Gastroesophageal sphincter (tissue), 4 donors: ENCODE measurements at regions not wholly inside any gene's neighbourhood (a gene's known extent, or its start where the extent isn't known, plus 50 kb on each side); places are given as distances from the start of the nearest gene placed in this dataset.
"Not testable (repeated sequence)": the region's sequence is repeated elsewhere in the genome, so short reads cannot be mapped to it uniquely, and the experiment has no call there.

Source experiments
- ATAC-seq: fragments of 150-250 bp; one replicate; pipeline ENCODE4 v1.9.1; 2016; ENCODE audit warnings: mild to moderate bottlenecking, moderate library complexity
- H3K27ac ChIP-seq, 4 donors: fragments of 200-600 bp; sonication (generic) in 3 of 4; 1 replicate in 3 of 4; 2 replicates in 1 of 4; pipeline ENCODE4 v1.5.1; 2016 to 2019
- H3K27me3 ChIP-seq: fragments of 200-600 bp; sonication (generic); one replicate; pipeline ENCODE4 v1.5.1; 2019
- H3K36me3 ChIP-seq, 2 donors: fragments of 200-600 bp; sonication (generic); one replicate each; pipeline ENCODE4 v1.5.1; 2019; ENCODE audit warnings: control low read depth in 1 of 2
- H3K4me1 ChIP-seq, 3 donors: fragments of 200-600 bp; sonication (generic); 1 replicate in 2 of 3; 2 replicates in 1 of 3; pipeline ENCODE4 v1.5.1; 2016 to 2019; ENCODE audit warnings: control low read depth in 2 of 3
- H3K4me3 ChIP-seq, 2 donors: fragments of 200-600 bp; sonication (generic); one replicate each; pipeline ENCODE4 v1.5.1; 2019; ENCODE audit warnings: mild to moderate bottlenecking in 1 of 2, moderate library complexity in 1 of 2
- H3K9me3 ChIP-seq, 3 donors: fragments of 200-600 bp; sonication (generic); one replicate each; pipeline ENCODE4 v1.5.1; 2017 to 2019; ENCODE audit warnings: control low read depth in 2 of 3
- EP300 ChIP-seq: sonication (generic); formaldehyde crosslinking; IDR thresholded peaks from one replicate; pipeline ENCODE4 v1.6.1; 2017; ENCODE audit warnings: antibody characterized with exemption, mild to moderate bottlenecking
- POLR2A ChIP-seq, 2 donors: fragments of 450-650 bp; IDR thresholded peaks; one replicate each; pipeline ENCODE4 v1.6.1; 2017; ENCODE audit warnings: antibody characterized with exemption in 2 of 2, mild to moderate bottlenecking in 2 of 2, moderate library complexity in 1 of 2
- POLR2AphosphoS5 ChIP-seq: sonication (generic); formaldehyde crosslinking; IDR thresholded peaks from one replicate; pipeline ENCODE4 v1.6.1; 2017; ENCODE audit warnings: antibody characterized with exemption
- WGBS, 2 donors: methylation state at CpG; one replicate each; pipeline ENCODE4 v1.1.5; 2018; ENCODE audit warnings: low coverage in 1 of 2; 5-methylcytosine and 5-hydroxymethylcytosine counted together
- TF ChIP-seq, protein P1 (sequence below), 4 experiments: fragments of 200-600 bp in 2 of 4; fragments of 450-650 bp in 2 of 4; sonication (generic) in 1 of 4; IDR thresholded peaks; one replicate each; pipeline ENCODE4 v1.5.1; 2017 to 2019; ENCODE audit warnings: antibody characterized with exemption in 4 of 4, mild to moderate bottlenecking in 2 of 4, moderate library complexity in 2 of 4

DNA sequence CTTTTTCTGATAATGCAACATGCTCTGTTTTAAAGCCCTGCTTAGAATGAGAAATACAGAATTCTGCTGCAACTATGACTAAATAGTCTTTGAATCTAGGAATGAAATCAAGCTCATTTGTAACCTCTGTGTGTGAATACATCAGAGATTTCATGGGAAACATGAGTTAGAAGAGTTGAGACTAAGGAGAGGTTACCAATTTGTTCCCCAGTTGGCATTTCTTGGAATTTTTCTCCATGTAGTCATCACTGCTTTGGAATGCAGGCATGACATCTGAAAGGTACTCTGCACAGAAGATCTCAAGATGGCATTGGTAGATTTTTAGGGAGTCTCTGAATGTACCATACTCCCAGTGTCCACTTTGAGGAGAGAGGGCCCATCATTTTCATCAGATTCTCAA is 237.2 kb downstream of the TFAP2A start:
- no peak for ATAC-seq
- Histone ChIP-seq H3K4me1 (no peaks in the 10 kb centered on the region), H3K27me3 (no peaks in the 10 kb centered on the region), H3K27ac (no peak overlapping the region), H3K9me3 (no peaks in the 10 kb centered on the region), H3K4me3 (no peak overlapping the region), H3K36me3 (no peaks in the 10 kb centered on the region)
- TF ChIP-seq, protein P1, sequence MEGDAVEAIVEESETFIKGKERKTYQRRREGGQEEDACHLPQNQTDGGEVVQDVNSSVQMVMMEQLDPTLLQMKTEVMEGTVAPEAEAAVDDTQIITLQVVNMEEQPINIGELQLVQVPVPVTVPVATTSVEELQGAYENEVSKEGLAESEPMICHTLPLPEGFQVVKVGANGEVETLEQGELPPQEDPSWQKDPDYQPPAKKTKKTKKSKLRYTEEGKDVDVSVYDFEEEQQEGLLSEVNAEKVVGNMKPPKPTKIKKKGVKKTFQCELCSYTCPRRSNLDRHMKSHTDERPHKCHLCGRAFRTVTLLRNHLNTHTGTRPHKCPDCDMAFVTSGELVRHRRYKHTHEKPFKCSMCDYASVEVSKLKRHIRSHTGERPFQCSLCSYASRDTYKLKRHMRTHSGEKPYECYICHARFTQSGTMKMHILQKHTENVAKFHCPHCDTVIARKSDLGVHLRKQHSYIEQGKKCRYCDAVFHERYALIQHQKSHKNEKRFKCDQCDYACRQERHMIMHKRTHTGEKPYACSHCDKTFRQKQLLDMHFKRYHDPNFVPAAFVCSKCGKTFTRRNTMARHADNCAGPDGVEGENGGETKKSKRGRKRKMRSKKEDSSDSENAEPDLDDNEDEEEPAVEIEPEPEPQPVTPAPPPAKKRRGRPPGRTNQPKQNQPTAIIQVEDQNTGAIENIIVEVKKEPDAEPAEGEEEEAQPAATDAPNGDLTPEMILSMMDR (IDR thresholded peaks at IDR 0.05): no peak
- TF ChIP-seq EP300 (no peak), POLR2AphosphoS5 (no peak), POLR2A (IDR thresholded peaks at IDR 0.05) (no peak)

GRCh38 chr6:10175362-10175761 is 239.5 kb downstream of the TFAP2A start:
- Histone ChIP-seq H3K4me3 (no peak overlapping the region), H3K4me1 (no peaks in the 10 kb centered on the region), H3K9me3 (no peaks in the 10 kb centered on the region), H3K27me3 (peaks cover 7% of the 10 kb centered on the region), H3K27ac (no peak overlapping the region), H3K36me3 (no peaks in the 10 kb centered on the region)
- ATAC-seq: no peak
- TF ChIP-seq, protein P1 (IDR thresholded peaks at IDR 0.05): no peak
- TF ChIP-seq POLR2A (IDR thresholded peaks at IDR 0.05) (no peak), EP300 (no peak), POLR2AphosphoS5 (no peak)

- Histone ChIP-seq H3K27me3 (peaks cover 7% of the 10 kb centered on the region), H3K4me1 (no peaks in the 10 kb centered on the region), H3K36me3 (no peaks in the 10 kb centered on the region), H3K4me3 (no peak overlapping the region), H3K27ac (no peak overlapping the region), H3K9me3 (no peaks in the 10 kb centered on the region)
- ATAC-seq: no peak
- no peak for TF ChIP-seq POLR2A (IDR thresholded peaks at IDR 0.05)
- no peak for TF ChIP-seq POLR2AphosphoS5
- TF ChIP-seq, protein P1 (IDR thresholded peaks at IDR 0.05): no peak
- no peak for TF ChIP-seq EP300
- WGBS, 2 donors: 82 to 91% methylated on average over 5 to 6 of the region's 6 CpGs
Observed at GRCh38 chr6:10174761-10175160, 240.1 kb downstream of the TFAP2A start.

- H3K4me1 ChIP-seq: no peaks in the 10 kb centered on the region
- peaks cover 7% of the 10 kb centered on the region for H3K27me3 ChIP-seq
- no peak overlapping the region for H3K4me3 ChIP-seq
- ATAC-seq: no peak
- no peak overlapping the region for H3K27ac ChIP-seq
- no peaks in the 10 kb centered on the region for H3K36me3 ChIP-seq
- no peaks in the 10 kb centered on the region for H3K9me3 ChIP-seq
- TF ChIP-seq POLR2A (IDR thresholded peaks at IDR 0.05): no peak
- TF ChIP-seq, protein P1 (IDR thresholded peaks at IDR 0.05): no peak
- no peak for TF ChIP-seq POLR2AphosphoS5
- no peak for TF ChIP-seq EP300
- WGBS, 2 donors: 81% methylated on average over 3 of the region's 3 CpGs; no CpG with 5 or more reads in 1 of the 2 donors
Observed at GRCh38 chr6:10174056-10174455, 240.8 kb downstream of the TFAP2A start.

GRCh38 chr6:10171706-10172105 is 243.2 kb downstream of the TFAP2A start:
- H3K4me3 ChIP-seq: not testable (repeated sequence)
- no CpG with 5 or more reads among the region's 29 CpGs for WGBS, 2 donors

DNA sequence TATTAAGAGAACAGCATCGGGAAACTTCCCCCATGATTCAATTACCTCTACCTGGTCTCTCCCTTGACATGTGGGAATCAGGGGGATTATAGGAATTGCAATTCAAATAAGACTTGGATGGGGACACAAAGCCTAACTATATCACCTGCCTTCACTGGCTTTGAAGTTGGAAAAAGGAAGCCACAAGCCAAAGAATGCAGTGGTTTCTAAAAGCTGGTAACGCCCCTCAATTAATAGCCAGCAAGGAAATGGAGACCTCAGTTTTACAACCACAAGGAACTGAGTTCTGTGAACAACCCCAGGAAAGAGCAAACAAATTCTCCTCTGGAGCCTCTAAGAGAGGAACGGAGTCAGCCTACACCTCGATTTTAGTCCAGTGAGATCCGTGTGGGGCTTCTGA is 244.1 kb downstream of the TFAP2A start:
- no peak for TF ChIP-seq EP300
- TF ChIP-seq POLR2A (IDR thresholded peaks at IDR 0.05): no peak
- no peak for TF ChIP-seq POLR2AphosphoS5
- TF ChIP-seq, protein P1 (IDR thresholded peaks at IDR 0.05): no peak
- Histone ChIP-seq H3K9me3 (no peaks in the 10 kb centered on the region), H3K27ac (no peak overlapping the region), H3K27me3 (peaks cover 12% of the 10 kb centered on the region), H3K4me3 (no peak overlapping the region), H3K36me3 (no peaks in the 10 kb centered on the region), H3K4me1 (no peaks in the 10 kb centered on the region)
- 89 to 97% methylated on average over 4 of the region's 5 CpGs for WGBS, 2 donors
- ATAC-seq: no peak

More at GRCh38 chr6:10171706-10172105, 243.2 kb downstream of the TFAP2A start:
- ATAC-seq, H3K9me3 ChIP-seq, H3K4me1 ChIP-seq, H3K36me3 ChIP-seq, H3K27ac ChIP-seq: not testable (repeated sequence)
- peaks cover 12% of the 10 kb centered on the region for H3K27me3 ChIP-seq
